ENCODE measurements at regions not wholly inside any gene's neighbourhood (a gene's known extent, or its start where the extent isn't known, plus 50 kb on each side); places are given as distances from the start of the nearest gene placed in this dataset.

DNA sequence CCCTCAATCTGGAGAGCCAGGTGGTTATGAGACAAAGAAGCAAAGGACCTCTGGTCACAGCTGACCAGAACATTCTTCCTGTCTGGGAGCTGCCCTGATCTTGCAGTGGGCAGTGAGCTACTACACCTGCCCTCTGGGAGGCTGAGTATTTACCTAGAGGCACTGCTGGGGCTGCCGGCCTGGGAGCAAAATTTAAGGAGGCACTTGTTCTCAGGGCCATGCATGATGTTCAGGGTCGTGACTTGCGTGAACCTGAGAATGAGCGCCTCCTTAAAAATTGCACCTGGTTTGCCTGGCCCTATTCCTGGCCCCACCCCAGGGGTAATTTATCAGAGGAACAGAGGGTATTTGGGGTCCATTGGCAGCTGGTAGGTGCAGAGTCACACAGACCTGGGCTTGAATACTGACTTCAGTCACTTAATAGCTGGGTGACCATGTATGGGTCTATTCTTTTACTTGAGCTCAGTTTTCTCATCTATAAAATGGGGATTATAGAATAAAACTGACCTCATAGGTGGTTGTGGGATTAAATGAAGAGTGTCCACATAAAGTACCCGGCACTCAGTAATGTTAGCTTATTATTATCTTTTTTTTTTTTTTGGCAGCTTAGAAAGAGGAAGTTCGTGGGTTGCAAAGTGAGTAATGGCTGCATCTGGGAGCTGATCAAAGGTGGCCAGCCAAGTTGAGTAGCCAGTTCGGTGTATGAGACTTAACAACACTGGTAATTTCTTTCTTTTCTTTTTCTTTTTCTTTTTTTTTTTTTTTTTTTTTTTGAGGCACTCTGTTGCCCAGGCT lies 107.4 kb upstream of the MED13L start:
- Histone ChIP-seq H3K27ac (ENCODE audit: low read length) (no peak overlapping the region), H3K4me3 (ENCODE audit: low read length) (no peak overlapping the region), H3K36me3 (ENCODE audit: control insufficient read depth, insufficient read depth, low read length) (no peaks in the 10 kb centered on the region), H3K4me1 (ENCODE audit: control insufficient read depth, insufficient read depth, low read length) (peaks cover 6% of the 10 kb centered on the region), H3K27me3 (ENCODE audit: control insufficient read depth, insufficient read depth, low read length) (no peaks in the 10 kb centered on the region), H3K9me3 (ENCODE audit: control insufficient read depth, insufficient read depth, low read length) (no peaks in the 10 kb centered on the region)
- Mint-ChIP-seq H3K4me3 (no peak overlapping the region), H3K36me3 (no peaks in the 10 kb centered on the region), H3K27ac (no peak overlapping the region), H3K9me3 (no peaks in the 10 kb centered on the region), H3K27me3 (ENCODE audit: low read depth in 2 of 2) (peaks cover 16% of the 10 kb centered on the region in 2 donors), H3K4me1 (no peaks in the 10 kb centered on the region)
- ATAC-seq = peak in 1 of 3 donors; percentile 56
- TF ChIP-seq, protein P1, sequence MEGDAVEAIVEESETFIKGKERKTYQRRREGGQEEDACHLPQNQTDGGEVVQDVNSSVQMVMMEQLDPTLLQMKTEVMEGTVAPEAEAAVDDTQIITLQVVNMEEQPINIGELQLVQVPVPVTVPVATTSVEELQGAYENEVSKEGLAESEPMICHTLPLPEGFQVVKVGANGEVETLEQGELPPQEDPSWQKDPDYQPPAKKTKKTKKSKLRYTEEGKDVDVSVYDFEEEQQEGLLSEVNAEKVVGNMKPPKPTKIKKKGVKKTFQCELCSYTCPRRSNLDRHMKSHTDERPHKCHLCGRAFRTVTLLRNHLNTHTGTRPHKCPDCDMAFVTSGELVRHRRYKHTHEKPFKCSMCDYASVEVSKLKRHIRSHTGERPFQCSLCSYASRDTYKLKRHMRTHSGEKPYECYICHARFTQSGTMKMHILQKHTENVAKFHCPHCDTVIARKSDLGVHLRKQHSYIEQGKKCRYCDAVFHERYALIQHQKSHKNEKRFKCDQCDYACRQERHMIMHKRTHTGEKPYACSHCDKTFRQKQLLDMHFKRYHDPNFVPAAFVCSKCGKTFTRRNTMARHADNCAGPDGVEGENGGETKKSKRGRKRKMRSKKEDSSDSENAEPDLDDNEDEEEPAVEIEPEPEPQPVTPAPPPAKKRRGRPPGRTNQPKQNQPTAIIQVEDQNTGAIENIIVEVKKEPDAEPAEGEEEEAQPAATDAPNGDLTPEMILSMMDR (IDR thresholded peaks at IDR 0.05) = no peak
- intact Hi-C loops (cut with micrococcal nuclease) = no loop called here
- no peak for DNase-seq
- 54% methylated on average over 6 of the region's 7 CpGs for WGBS (ENCODE audit: insufficient coverage)

DNA sequence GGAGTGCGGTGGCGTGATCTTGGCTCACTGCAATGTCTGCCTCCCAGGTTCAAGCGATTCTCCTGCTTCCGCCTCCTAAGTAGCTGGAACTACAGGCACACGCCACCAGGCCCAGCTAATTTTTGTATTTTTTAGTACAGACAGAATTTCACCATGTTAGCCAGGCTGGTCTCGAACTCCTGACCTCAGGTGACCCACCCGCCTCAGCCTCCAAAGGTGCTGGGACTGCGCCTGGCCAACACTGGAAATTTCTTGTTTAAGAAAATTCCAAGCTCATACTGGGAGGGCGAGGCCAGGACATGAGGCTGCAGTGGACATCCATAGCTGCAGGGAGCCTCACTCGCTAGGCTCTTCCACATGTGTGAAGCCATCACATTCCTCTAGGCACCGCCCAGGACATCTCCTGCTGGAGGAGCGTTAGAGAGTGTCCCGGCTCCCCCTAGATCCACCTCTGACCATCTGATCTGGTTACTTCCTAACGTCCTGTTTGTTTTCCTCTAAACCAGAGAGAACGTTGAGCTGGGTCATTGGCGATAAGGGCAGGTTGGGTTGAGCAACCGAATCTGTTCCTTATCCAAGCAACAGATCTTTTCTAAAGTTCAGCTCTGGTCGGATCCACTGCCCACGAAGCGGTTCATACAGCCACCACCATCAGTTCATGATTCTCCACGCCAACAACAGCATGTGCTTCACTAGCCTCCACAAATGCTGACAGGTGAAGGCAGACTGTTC lies 108.2 kb upstream of the MED13L start:
- Histone ChIP-seq H3K27me3 (ENCODE audit: control insufficient read depth, insufficient read depth, low read length) (no peaks in the 10 kb centered on the region), H3K9me3 (ENCODE audit: control insufficient read depth, insufficient read depth, low read length) (no peaks in the 10 kb centered on the region), H3K36me3 (ENCODE audit: control insufficient read depth, insufficient read depth, low read length) (no peaks in the 10 kb centered on the region), H3K4me1 (ENCODE audit: control insufficient read depth, insufficient read depth, low read length) (peaks cover 6% of the 10 kb centered on the region), H3K27ac (ENCODE audit: low read length) (no peak overlapping the region), H3K4me3 (ENCODE audit: low read length) (no peak overlapping the region)
- Mint-ChIP-seq H3K36me3 (no peaks in the 10 kb centered on the region), H3K4me3 (no peak overlapping the region), H3K27me3 (ENCODE audit: low read depth in 2 of 2) (peaks cover 9 to 16% of the 10 kb centered on the region in 2 donors), H3K4me1 (no peaks in the 10 kb centered on the region), H3K9me3 (no peaks in the 10 kb centered on the region), H3K27ac (no peak overlapping the region)
- intact Hi-C loops (cut with micrococcal nuclease) = no loop called here
- TF ChIP-seq, protein P1 (IDR thresholded peaks at IDR 0.05) = no peak
- ATAC-seq (peak in 1 of 3 donors; percentile 31), DNase-seq (no peak)
- WGBS (ENCODE audit: insufficient coverage) = 73% methylated on average over 21 of the region's 21 CpGs

DNA sequence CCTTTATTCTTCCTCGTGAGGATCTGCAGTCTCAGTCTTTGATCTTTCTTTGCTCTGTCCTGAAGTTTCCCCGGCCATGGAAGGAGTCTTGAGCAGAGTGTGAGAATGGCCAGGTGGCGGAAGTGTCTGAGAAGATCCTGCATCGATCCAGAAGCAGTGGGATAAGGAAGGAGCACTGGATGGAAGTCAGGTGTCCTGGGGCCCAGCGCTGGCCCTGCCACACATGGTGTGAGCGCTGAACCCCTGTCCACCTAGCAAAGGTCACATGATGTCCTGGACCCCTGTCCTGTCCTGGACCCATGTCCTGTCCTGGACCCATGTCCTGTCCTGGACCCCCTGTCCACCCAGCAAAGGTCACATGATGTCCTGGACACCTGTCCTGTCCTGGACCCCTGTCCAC lies 111.8 kb upstream of the MED13L start:
- Mint-ChIP-seq H3K27ac (no peak overlapping the region), H3K9me3 (no peaks in the 10 kb centered on the region), H3K36me3 (no peaks in the 10 kb centered on the region), H3K4me3 (no peak overlapping the region), H3K27me3 (ENCODE audit: low read depth in 2 of 2) (peaks cover 5 to 6% of the 10 kb centered on the region in 2 donors), H3K4me1 (peaks cover 0 to 5% of the 10 kb centered on the region in 2 donors)
- 96% methylated on average over 6 of the region's 6 CpGs for WGBS (ENCODE audit: insufficient coverage)
- Histone ChIP-seq H3K27ac (ENCODE audit: low read length) (no peak overlapping the region), H3K4me3 (ENCODE audit: low read length) (no peak overlapping the region), H3K9me3 (ENCODE audit: control insufficient read depth, insufficient read depth, low read length) (no peaks in the 10 kb centered on the region), H3K4me1 (ENCODE audit: control insufficient read depth, insufficient read depth, low read length) (peaks cover 14% of the 10 kb centered on the region), H3K36me3 (ENCODE audit: control insufficient read depth, insufficient read depth, low read length) (no peaks in the 10 kb centered on the region), H3K27me3 (ENCODE audit: control insufficient read depth, insufficient read depth, low read length) (no peaks in the 10 kb centered on the region)
- intact Hi-C loops (cut with micrococcal nuclease) = no loop called here
- ATAC-seq = no peak
- DNase-seq = no peak
- TF ChIP-seq, protein P1 (IDR thresholded peaks at IDR 0.05) = no peak

All from natural killer cell (primary cell).